GM19324 (cell line): ENCODE measurements at regions not wholly inside any gene's neighbourhood (a gene's known extent, or its start where the extent isn't known, plus 50 kb on each side); places are given as distances from the start of the nearest gene placed in this dataset.

ENCODE experiments used
- ATAC-seq: cut with Tn5 transposase; IDR thresholded peaks from one replicate; pipeline ENCODE4 v1.9.1; 2021; ENCODE audit warnings: mild to moderate bottlenecking, moderate library complexity; ENCODE audit not compliant: unreplicated experiment, low FRiP score

GRCh38 chr10:35704401-35704800 lies 62.3 kb upstream of the FZD8 start:
- ATAC-seq: no peak

- ATAC-seq: no peak
These were observed 58.4 kb upstream of the FZD8 start for GRCh38 chr10:35700487-35700882.

GRCh38 chr10:35699848-35700486 lies 57.9 kb upstream of the FZD8 start:
- no peak for ATAC-seq

GRCh38 chr10:35696392-35697287 lies 54.5 kb upstream of the FZD8 start:
- no peak for ATAC-seq

- no peak for ATAC-seq
These were observed 51.7 kb upstream of the FZD8 start for GRCh38 chr10:35693800-35694199.
